B cell (primary cell): ENCODE measurements at regions not wholly inside any gene's neighbourhood (a gene's known extent, or its start where the extent isn't known, plus 50 kb on each side); places are given as distances from the start of the nearest gene placed in this dataset.

ENCODE experiments used
- EZH2 ChIP-seq: IDR thresholded peaks from 2 replicates; pipeline ENCODE4 v1.6.1; 2012; ENCODE audit warnings: borderline replicate concordance, low read depth, mild to moderate bottlenecking, moderate library complexity, low read length; ENCODE audit not compliant: insufficient read depth, poor library complexity, severe bottlenecking
- TF ChIP-seq, protein P1 (sequence below): fragments of 200-600 bp; IDR thresholded peaks from one replicate; pipeline ENCODE4 v1.8.0; 2022; ENCODE audit warnings: antibody characterized with exemption, mild to moderate bottlenecking

DNA sequence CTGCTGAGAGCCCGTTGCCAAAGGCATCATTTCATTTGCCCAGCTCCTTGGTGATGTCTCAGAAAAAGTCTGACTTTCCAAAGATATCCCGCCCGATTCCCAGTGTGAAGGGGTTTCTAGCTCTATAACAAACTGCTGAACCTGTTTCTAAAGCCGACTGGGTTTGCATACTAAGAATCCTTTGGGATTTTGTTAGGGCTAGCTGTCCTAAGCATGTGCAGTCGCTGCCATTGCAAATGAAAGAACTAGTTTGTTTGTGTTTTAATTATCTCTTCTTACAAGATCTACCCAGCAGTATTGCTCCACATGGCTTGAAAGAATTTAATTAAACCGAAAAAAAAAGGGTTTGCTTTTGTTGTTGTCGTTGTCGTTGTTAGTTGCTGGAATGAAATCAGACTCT lies 476.6 kb downstream of the GATA3 start:
- TF ChIP-seq, protein P1, sequence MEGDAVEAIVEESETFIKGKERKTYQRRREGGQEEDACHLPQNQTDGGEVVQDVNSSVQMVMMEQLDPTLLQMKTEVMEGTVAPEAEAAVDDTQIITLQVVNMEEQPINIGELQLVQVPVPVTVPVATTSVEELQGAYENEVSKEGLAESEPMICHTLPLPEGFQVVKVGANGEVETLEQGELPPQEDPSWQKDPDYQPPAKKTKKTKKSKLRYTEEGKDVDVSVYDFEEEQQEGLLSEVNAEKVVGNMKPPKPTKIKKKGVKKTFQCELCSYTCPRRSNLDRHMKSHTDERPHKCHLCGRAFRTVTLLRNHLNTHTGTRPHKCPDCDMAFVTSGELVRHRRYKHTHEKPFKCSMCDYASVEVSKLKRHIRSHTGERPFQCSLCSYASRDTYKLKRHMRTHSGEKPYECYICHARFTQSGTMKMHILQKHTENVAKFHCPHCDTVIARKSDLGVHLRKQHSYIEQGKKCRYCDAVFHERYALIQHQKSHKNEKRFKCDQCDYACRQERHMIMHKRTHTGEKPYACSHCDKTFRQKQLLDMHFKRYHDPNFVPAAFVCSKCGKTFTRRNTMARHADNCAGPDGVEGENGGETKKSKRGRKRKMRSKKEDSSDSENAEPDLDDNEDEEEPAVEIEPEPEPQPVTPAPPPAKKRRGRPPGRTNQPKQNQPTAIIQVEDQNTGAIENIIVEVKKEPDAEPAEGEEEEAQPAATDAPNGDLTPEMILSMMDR = no peak
- TF ChIP-seq EZH2 = no peak
